Fibroblast of lung (primary cell): ENCODE measurements at regions not wholly inside any gene's neighbourhood (a gene's known extent, or its start where the extent isn't known, plus 50 kb on each side); places are given as distances from the start of the nearest gene placed in this dataset.

ENCODE experiments used
- EZH2 ChIP-seq: IDR thresholded peaks from 2 replicates; pipeline ENCODE4 v1.5.1; 2012; ENCODE audit warnings: low read length, control low read depth, mild to moderate bottlenecking; ENCODE audit errors: missing control alignments
- TF ChIP-seq, protein P1 (sequence below), 2 donors: IDR thresholded peaks in 1 of 2; conservative IDR thresholded peaks in 1 of 2; 1 replicate in 1 of 2; 2 replicates in 1 of 2; pipeline ENCODE4 v1.5.1; 2011 to 2012; ENCODE audit warnings: low read length in 2 of 2, control low read depth in 1 of 2, inconsistent platforms in 1 of 2, low read depth in 1 of 2, mild to moderate bottlenecking in 1 of 2

- no peak for TF ChIP-seq EZH2
- TF ChIP-seq, protein P1, sequence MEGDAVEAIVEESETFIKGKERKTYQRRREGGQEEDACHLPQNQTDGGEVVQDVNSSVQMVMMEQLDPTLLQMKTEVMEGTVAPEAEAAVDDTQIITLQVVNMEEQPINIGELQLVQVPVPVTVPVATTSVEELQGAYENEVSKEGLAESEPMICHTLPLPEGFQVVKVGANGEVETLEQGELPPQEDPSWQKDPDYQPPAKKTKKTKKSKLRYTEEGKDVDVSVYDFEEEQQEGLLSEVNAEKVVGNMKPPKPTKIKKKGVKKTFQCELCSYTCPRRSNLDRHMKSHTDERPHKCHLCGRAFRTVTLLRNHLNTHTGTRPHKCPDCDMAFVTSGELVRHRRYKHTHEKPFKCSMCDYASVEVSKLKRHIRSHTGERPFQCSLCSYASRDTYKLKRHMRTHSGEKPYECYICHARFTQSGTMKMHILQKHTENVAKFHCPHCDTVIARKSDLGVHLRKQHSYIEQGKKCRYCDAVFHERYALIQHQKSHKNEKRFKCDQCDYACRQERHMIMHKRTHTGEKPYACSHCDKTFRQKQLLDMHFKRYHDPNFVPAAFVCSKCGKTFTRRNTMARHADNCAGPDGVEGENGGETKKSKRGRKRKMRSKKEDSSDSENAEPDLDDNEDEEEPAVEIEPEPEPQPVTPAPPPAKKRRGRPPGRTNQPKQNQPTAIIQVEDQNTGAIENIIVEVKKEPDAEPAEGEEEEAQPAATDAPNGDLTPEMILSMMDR (conservative IDR thresholded peaks at IDR 0.05 in 1 of 2, IDR thresholded peaks at IDR 0.05 in 1 of 2; ENCODE audit: low read depth in 1 of 2, low read length in 2 of 2): no peak
These were observed 1033.3 kb downstream of the IGSF11 start for GRCh38 chr3:118001380-118001779.
